ENCODE measurements at regions not wholly inside any gene's neighbourhood (a gene's known extent, or its start where the extent isn't known, plus 50 kb on each side); places are given as distances from the start of the nearest gene placed in this dataset.

- TF ChIP-seq FOXM1 (IDR thresholded peaks at IDR 0.05; ENCODE audit: low read depth) (no peak), CTCF (IDR thresholded peaks at IDR 0.05) (no peak), GATA2 (CRISPR knock-in tag; IDR thresholded peaks at IDR 0.05) (no peak), MAX (IDR thresholded peaks at IDR 0.05; ENCODE audit: low read depth) (no peak), POLR2AphosphoS5 (IDR thresholded peaks at IDR 0.05; ENCODE audit: low read depth, low read length) (no peak), GABPA (IDR thresholded peaks at IDR 0.05; ENCODE audit: low read depth) (no peak), RAD21 (IDR thresholded peaks at IDR 0.05; ENCODE audit: low read length) (no peak)
Measured at GRCh38 chr17:55624772-55625433, 97.8 kb downstream of the TMEM100 start.
